GM12891 (cell line): ENCODE measurements at regions not wholly inside any gene's neighbourhood (a gene's known extent, or its start where the extent isn't known, plus 50 kb on each side); places are given as distances from the start of the nearest gene placed in this dataset.

Experiments used
- DNase-seq: peaks from one replicate; pipeline ENCODE4 v3.0.0; 2011; ENCODE audit warnings: low spot score; ENCODE audit not compliant: insufficient read length
- FAIRE-seq: peaks from 2 replicates; lab custom pipeline; 2011; peaks lifted over from hg19 to GRCh38; lab: Jason Lieb, UNC
- PAX5 ChIP-seq: IDR thresholded peaks from 2 replicates; pipeline ENCODE4 v1.6.1; 2011; ENCODE audit warnings: low read length, moderate library complexity, mild to moderate bottlenecking; ENCODE audit not compliant: insufficient read depth, severe bottlenecking
- POLR2A ChIP-seq: IDR thresholded peaks from 2 replicates; pipeline ENCODE4 v1.6.1; 2011; ENCODE audit warnings: low read depth, low read length, control low read depth
- POLR2AphosphoS5 ChIP-seq: IDR thresholded peaks from 2 replicates; pipeline ENCODE4 v1.6.1; 2011; ENCODE audit warnings: low read depth, low read length, control low read depth
- POU2F2 ChIP-seq: IDR thresholded peaks from 2 replicates; pipeline ENCODE4 v1.6.1; 2011; ENCODE audit warnings: low read depth, mild to moderate bottlenecking, control low read depth, low read length, moderate library complexity
- SPI1 ChIP-seq: IDR thresholded peaks from 2 replicates; pipeline ENCODE4 v1.6.1; 2011; ENCODE audit warnings: low read depth, low read length, control low read depth
- TAF1 ChIP-seq: IDR thresholded peaks from 2 replicates; pipeline ENCODE4 v1.6.1; 2011; ENCODE audit warnings: low read depth, low read length, control low read depth

DNA sequence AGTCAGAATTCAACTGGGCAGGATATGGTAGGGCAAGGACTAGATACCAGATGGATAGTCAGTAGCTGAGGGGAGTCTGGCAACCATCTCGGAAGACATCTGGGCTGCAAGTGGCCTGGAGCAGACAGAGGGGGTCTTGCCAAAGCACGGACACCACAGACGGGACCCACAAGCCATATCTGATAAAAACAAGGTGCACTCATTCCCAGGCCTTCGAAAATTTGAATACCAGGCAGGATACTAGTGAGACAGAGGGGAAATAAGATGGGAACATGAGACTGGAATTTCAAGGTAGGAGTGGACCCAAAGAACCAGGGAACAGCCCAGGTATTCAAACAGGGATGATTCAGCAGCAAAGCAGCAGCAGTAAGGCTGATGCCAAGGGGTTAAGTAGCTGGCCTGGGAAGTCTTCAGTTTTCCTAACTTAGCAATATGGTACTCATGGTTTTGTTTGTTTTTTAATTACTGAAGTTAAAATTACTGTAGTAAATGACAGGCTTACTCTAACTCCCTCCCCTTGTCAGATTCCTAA lies 144.9 kb upstream of the NCKAP5 start:
- DNase-seq (no peak), FAIRE-seq (no peak)
- TF ChIP-seq TAF1 (no peak), POU2F2 (no peak), PAX5 (no peak), POLR2A (no peak), SPI1 (no peak), POLR2AphosphoS5 (no peak)

DNA sequence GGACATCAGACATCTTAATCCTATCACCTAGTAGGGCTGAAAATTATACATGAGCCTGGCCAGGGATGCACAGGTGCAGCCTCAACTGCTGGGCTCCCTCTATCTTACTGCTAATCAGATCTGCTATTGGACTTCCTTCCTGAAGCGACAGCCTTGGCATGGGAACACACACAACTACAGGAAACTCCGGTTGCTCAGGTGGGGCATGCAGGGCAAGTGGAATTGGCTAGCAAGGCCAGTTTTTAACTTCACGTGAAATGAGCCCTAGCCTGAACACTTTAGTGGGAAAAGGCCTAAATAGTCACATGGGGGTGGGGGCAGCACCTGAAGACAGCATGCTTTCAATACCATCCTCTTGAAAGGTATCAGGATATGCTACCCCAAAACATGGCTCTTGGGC lies 147.9 kb upstream of the NCKAP5 start:
- DNase-seq, result no peak
- TF ChIP-seq POLR2AphosphoS5 (no peak), PAX5 (no peak), TAF1 (no peak), POU2F2 (no peak), SPI1 (no peak), POLR2A (no peak)
- no peak for FAIRE-seq

DNA sequence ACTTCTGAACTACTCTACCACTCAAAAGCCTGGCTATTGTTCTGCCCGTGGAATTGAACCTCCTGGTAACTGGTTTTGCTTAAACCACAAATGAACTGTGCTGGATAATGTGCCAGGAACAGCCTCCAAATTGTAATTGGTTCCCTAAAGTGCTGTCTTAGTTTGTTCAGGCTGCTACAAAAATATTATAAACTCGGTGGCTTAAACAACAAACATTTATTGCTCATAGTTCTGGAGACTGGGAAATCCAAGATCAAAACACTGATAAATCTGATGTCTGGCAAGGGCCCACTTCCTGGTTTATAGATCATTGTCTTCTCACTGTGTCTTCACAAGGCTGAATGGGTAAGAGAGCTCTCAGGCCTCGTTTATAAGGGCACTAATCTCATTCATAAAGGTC lies 149.2 kb upstream of the NCKAP5 start:
- FAIRE-seq, result no peak
- TF ChIP-seq SPI1 (no peak), TAF1 (no peak)
- no peak for DNase-seq

DNA sequence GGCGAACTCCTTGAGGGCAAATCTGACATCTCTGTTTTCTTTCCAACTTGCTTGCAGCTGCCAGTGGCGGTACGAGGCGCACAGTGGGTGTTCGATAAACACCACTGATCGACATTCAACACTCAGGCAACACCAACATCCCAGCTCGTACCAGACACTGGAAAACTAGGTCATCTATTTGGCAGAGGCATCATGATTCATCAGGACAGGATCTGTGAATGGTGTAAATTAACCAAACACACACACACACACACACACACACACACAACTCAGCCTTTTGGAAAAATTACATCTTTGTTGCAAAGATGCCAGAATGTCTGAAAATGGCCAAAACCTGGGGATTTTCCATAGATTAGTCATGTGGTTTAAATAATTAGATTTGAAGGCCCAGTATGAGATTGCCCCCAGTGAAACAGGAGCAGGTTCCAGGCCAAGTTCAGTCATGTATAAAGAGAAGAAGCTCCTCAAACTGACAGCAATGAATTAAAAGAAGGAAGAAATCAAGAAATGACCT lies 150.5 kb upstream of the NCKAP5 start:
- TF ChIP-seq POLR2A, result no peak
- no peak for TF ChIP-seq TAF1
- no peak for TF ChIP-seq POLR2AphosphoS5
- TF ChIP-seq PAX5, result no peak
- TF ChIP-seq SPI1, result no peak
- TF ChIP-seq POU2F2, result no peak
- DNase-seq (no peak), FAIRE-seq (no peak)

DNA sequence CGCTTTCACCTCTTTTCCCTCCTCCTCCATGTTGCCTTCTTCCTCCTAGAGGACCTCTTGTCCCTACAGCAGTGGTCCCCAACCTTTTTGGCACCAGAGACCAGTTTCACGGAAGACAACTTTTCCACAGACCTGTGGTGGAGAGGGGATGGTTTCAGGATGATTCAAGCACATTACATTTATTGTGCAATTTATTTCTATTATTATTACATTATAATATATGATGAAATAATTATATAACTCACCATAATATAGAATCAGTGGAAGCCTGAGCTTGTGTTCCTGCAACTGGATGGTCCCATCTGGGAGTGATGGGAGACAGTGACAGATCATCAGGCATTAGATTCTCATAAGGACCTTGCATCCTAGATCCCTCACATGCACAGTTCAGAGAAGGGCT lies 152.2 kb upstream of the NCKAP5 start:
- no peak for FAIRE-seq
- TF ChIP-seq POLR2AphosphoS5 (no peak), PAX5 (no peak), SPI1 (no peak), TAF1 (no peak), POU2F2 (no peak), POLR2A (no peak)
- no peak for DNase-seq

DNA sequence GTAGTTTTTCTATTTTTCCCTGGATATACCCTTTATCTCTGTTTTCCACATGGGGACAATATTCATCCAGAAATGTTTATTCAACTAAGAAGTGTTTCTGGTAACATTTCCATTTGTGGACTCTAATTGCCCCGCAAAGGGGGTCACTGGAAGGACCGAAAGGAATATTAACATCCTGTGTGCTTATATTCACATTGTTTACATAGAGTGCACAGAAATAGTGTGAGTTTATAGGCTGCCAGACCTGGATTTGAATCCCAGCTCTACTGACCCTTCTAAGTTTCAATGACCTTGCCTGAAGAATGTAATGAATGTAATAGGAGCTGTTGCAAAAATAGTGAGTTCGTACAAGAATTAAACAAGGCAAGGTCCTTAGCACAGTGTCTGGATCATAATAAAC lies 152.9 kb upstream of the NCKAP5 start:
- no peak for TF ChIP-seq PAX5
- DNase-seq (no peak), FAIRE-seq (no peak)

DNA sequence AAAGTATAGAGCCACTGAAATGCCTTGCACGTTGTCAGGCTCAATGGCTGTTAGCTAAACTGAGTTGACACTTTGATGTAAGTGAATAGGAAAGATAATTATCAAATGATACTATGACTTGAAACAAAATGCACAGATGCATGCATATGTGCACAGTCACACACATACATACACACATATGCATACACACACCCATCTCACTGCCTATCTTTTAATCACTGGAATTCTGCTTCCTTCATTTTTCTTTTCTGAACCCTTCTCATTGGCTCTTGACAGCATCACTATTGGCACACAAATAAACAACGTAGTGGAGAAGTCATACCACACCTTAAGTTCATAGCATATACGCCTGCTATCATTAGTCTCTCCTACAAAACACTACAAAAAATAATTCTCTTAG lies 154.9 kb upstream of the NCKAP5 start:
- no peak for FAIRE-seq
- DNase-seq, result no peak
- TF ChIP-seq SPI1 (no peak), TAF1 (no peak), POU2F2 (no peak), PAX5 (no peak), POLR2AphosphoS5 (no peak), POLR2A (no peak)

DNA sequence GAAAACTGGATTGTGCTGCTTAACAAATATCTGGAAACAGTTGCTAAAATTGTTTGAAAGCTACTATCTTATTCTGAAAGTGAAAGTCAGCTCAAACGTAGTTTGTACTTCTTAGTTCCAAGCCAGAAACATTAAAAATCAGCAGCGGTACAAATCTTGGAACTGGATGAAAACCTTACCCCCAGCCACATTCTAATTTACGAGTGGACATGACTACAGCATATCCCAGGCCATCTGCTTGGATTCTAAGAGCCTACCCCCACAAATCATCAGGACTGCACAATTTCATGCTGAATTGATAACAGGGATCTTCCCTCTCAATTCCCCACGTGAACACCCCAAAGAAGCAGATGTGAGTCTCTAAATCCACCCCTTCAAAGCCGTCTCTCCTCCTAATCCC lies 158.7 kb upstream of the NCKAP5 start:
- no peak for DNase-seq

DNA sequence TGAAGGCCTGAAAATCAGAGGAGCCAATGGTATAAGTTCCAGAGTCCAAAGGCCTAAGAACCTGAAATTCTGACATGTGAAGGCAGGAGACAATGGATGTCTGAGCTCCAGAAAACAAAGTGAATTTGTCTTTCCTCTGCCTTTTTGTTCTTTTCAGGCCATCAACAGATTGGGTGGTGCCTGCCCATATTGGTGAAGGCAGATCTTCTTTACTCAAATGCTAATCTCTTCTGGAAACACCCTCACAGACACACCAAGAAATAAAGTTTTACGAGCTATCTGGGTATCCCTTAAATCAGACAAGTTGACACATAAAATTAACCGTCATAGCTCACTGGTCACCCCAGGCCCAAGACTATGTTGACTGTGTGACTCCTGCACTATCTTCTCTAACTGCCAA lies 163.8 kb upstream of the NCKAP5 start:
- DNase-seq (no peak), FAIRE-seq (no peak)
- TF ChIP-seq POLR2A (no peak), PAX5 (no peak), POLR2AphosphoS5 (no peak), POU2F2 (no peak), TAF1 (no peak), SPI1 (no peak)

More for the DNA sequence above, 158.7 kb upstream of the NCKAP5 start:
- FAIRE-seq, result no peak
- TF ChIP-seq PAX5 (no peak), TAF1 (no peak), POU2F2 (no peak), SPI1 (no peak), POLR2A (no peak)

DNA sequence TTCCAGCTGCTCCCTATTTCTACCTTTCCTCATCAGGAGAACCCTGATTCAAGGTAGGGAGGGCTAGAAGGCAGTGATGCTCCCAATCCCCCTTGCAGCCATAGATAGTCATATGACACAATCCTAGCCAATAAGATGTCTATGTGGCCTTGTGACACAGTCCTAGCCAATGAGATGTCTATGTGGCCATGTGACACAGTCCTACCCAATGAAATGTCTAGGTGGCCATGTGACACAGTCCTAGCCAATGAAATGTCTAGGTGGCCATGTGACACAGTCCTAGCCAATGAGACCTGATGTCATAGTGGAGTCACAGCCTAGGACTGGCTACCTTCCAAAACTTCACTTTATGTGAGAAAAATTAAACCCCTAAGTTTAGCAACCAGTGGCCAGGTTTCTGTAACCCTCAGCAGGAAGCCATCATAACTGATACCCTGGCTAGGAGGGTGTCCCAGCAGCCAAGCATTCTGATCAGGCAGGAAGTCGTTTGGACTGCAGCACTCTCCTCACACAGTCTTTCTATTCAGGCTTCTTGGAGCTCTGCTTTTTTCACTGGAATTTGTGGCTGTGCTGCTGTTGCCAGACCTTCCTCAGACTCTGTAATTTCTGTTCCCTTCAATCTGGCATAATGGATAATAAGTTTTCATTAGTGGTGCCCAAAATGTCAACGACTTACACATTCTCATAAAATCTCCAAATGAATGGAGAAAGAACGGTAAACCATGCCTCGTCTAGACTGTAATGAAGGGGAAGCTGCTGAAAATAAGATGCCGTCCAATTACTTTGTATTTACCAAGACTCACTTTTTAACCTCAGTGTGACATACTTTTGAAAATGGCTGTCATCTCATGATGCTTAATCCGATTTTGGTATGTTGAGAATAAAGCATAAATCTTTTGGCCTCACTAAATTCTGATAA lies 165.0 kb upstream of the NCKAP5 start:
- TF ChIP-seq PAX5 (no peak), POLR2AphosphoS5 (no peak), POLR2A (no peak), SPI1 (no peak), TAF1 (no peak), POU2F2 (no peak)
- FAIRE-seq, result no peak
- DNase-seq, result no peak
